ENCODE measurements at regions not wholly inside any gene's neighbourhood (a gene's known extent, or its start where the extent isn't known, plus 50 kb on each side); places are given as distances from the start of the nearest gene placed in this dataset.
A peak's percentile ranks its signal among the peaks of the same experiment; 100 is the strongest.

- no peak for TF ChIP-seq CTCF (conservative IDR thresholded peaks at IDR 0.05; ENCODE audit: low read depth, low read length)
- DNase-seq (ENCODE audit: low read depth), result peak; percentile 52
- H3K4me3 ChIP-seq (ENCODE audit: low read depth, low read length), result no peak overlapping the region
Observed at GRCh38 chr5:103801681-103802080, 239.1 kb upstream of the NUDT12 start.

- no peak for TF ChIP-seq CTCF (conservative IDR thresholded peaks at IDR 0.05; ENCODE audit: low read depth, low read length)
- peak; percentile 81 for DNase-seq (ENCODE audit: low read depth)
- no peak overlapping the region for H3K4me3 ChIP-seq (ENCODE audit: low read depth, low read length)
Observed at GRCh38 chr5:103800741-103801495, 238.3 kb upstream of the NUDT12 start.

- no peak overlapping the region for H3K4me3 ChIP-seq (ENCODE audit: low read depth, low read length)
- no peak for TF ChIP-seq CTCF (conservative IDR thresholded peaks at IDR 0.05; ENCODE audit: low read depth, low read length)
- DNase-seq (ENCODE audit: low read depth), result no peak
Observed at GRCh38 chr5:103793595-103794182, 231.1 kb upstream of the NUDT12 start.

GRCh38 chr5:103785569-103785968, 223.0 kb upstream of the NUDT12 start:
- no peak for TF ChIP-seq CTCF (conservative IDR thresholded peaks at IDR 0.05; ENCODE audit: low read depth, low read length)
- no peak overlapping the region for H3K4me3 ChIP-seq (ENCODE audit: low read depth, low read length)
- peak; percentile 50 for DNase-seq (ENCODE audit: low read depth)

GRCh38 chr5:103783669-103784068, 221.1 kb upstream of the NUDT12 start:
- H3K4me3 ChIP-seq (ENCODE audit: low read depth, low read length), result no peak overlapping the region
- no peak for TF ChIP-seq CTCF (conservative IDR thresholded peaks at IDR 0.05; ENCODE audit: low read depth, low read length)
- DNase-seq (ENCODE audit: low read depth), result no peak

- no peak overlapping the region for H3K4me3 ChIP-seq (ENCODE audit: low read depth, low read length)
- no peak for TF ChIP-seq CTCF (conservative IDR thresholded peaks at IDR 0.05; ENCODE audit: low read depth, low read length)
- peak; percentile 29 for DNase-seq (ENCODE audit: low read depth)
Observed at GRCh38 chr5:103780794-103781193, 218.2 kb upstream of the NUDT12 start.

- no peak for TF ChIP-seq CTCF (conservative IDR thresholded peaks at IDR 0.05; ENCODE audit: low read depth, low read length)
- DNase-seq (ENCODE audit: low read depth), result peak; percentile 47
- H3K4me3 ChIP-seq (ENCODE audit: low read depth, low read length), result no peak overlapping the region
Observed at GRCh38 chr5:103774721-103775120, 212.1 kb upstream of the NUDT12 start.

Measured in choroid plexus epithelial cell (primary cell).